ENCODE measurements at regions not wholly inside any gene's neighbourhood (a gene's known extent, or its start where the extent isn't known, plus 50 kb on each side); places are given as distances from the start of the nearest gene placed in this dataset.

DNA sequence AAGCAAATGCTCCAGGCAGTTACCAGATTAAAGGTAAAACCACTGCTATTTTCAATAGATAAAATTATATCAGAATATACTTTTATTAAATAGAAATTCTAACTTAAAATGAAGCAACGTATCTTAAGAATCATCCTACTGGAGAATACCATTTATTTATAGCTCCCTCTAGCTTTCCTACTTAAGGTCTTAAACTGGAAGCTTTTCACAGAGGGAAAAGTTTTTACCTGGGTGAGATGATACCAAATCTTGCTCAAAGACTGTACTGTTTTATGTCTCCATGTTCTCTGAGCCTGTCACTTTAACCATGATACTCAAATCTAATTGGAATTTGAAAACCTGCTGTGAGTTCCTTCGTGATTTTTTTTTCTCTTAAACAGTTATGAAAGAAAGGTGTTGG, 291.8 kb downstream of the AASDHPPT start:
- in situ Hi-C loops (cut with MboI; ENCODE audit: low sequenced_read_pairs in 4 of 4) (no loop called here), intact Hi-C loops (cut with DNase I; ENCODE audit: low total_unique reads) (no loop called here)
- ATAC-seq (no peak), DNase-seq (no peak)
- TF ChIP-seq, protein P1, sequence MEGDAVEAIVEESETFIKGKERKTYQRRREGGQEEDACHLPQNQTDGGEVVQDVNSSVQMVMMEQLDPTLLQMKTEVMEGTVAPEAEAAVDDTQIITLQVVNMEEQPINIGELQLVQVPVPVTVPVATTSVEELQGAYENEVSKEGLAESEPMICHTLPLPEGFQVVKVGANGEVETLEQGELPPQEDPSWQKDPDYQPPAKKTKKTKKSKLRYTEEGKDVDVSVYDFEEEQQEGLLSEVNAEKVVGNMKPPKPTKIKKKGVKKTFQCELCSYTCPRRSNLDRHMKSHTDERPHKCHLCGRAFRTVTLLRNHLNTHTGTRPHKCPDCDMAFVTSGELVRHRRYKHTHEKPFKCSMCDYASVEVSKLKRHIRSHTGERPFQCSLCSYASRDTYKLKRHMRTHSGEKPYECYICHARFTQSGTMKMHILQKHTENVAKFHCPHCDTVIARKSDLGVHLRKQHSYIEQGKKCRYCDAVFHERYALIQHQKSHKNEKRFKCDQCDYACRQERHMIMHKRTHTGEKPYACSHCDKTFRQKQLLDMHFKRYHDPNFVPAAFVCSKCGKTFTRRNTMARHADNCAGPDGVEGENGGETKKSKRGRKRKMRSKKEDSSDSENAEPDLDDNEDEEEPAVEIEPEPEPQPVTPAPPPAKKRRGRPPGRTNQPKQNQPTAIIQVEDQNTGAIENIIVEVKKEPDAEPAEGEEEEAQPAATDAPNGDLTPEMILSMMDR (IDR thresholded peaks at IDR 0.05 in 4 of 5, conservative IDR thresholded peaks at IDR 0.05 in 1 of 5): no peak
- no peak for TF ChIP-seq POLR2A (IDR thresholded peaks at IDR 0.05)
- Histone ChIP-seq H3K27ac (no peak overlapping the region), H3K4me1 (no peaks in the 10 kb centered on the region), H3K27me3 (no peaks in the 10 kb centered on the region), H3K36me3 (no peaks in the 10 kb centered on the region), H3K4me3 (no peak overlapping the region), H3K9me3 (no peaks in the 10 kb centered on the region)

DNA sequence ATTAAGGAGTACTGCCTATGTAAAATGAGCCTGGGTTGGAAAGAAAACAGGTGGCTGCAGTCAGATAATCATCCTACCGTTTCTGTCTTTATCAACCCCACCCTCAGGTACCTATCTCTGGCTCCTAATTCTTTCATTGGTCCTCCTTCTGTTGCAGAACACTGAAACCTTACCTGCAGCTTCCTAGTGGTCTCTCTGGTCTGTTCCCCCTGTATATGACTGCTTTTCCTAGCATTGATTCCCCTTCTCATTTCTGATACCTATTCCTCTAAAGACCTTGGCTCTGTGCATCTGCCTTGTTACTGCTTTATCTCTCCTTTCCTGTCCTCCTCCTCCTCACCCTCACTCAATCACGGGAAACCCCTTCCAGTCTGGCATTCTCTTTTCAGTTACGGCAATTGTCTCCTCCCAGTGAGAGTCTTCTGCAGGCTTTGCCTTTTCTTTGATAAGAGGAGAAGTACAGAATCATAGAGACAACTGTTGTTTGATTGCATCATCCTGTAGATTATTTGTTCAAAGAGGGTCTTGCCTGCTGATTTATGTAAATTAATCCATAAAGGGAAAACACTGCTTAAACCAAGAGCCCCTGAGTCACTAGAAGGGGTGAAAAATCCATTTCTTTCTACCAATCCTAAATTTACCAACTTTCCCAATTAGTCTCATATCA, 301.2 kb downstream of the AASDHPPT start:
- no peaks in the 10 kb centered on the region for H3K27me3 ChIP-seq
- intact Hi-C loops (cut with DNase I; ENCODE audit: low total_unique reads) (no loop called here), in situ Hi-C loops (cut with MboI; ENCODE audit: low sequenced_read_pairs in 4 of 4) (no loop called here)
- H3K9me3 ChIP-seq: no peaks in the 10 kb centered on the region
- no peak overlapping the region for H3K27ac ChIP-seq
- no peaks in the 10 kb centered on the region for H3K36me3 ChIP-seq
- TF ChIP-seq, protein P1 (IDR thresholded peaks at IDR 0.05 in 4 of 5, conservative IDR thresholded peaks at IDR 0.05 in 1 of 5): no peak
- TF ChIP-seq POLR2A (IDR thresholded peaks at IDR 0.05): no peak
- H3K4me3 ChIP-seq: no peak overlapping the region
- H3K4me1 ChIP-seq: no peaks in the 10 kb centered on the region
- no peak for DNase-seq
- no peak for ATAC-seq

DNA sequence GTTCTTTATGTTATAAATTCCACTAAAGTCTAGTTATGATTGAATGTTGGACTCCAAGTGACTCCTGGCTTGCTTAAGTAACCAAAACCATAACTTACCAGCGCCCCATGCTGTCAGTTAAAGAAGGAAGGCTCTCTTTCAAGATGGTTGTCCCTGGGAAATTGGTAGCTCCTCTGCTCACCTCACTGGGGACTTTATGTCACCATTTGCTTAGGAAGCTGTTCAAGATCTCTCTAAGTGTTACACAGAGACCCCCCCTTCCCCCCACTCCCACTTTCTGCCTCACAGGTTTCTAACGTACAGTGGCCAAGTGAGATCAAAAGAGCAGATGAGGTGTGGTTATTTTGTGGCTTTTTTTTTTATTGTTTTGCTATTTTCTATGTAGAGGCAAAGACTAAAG, 301.8 kb downstream of the AASDHPPT start:
- Histone ChIP-seq H3K27me3 (no peaks in the 10 kb centered on the region), H3K4me1 (no peaks in the 10 kb centered on the region), H3K9me3 (no peaks in the 10 kb centered on the region), H3K27ac (no peak overlapping the region), H3K4me3 (no peak overlapping the region), H3K36me3 (no peaks in the 10 kb centered on the region)
- no peak for DNase-seq
- in situ Hi-C loops (cut with MboI; ENCODE audit: low sequenced_read_pairs in 4 of 4): no loop called here
- intact Hi-C loops (cut with DNase I; ENCODE audit: low total_unique reads): no loop called here
- no peak for ATAC-seq
- TF ChIP-seq POLR2A (IDR thresholded peaks at IDR 0.05): no peak
- TF ChIP-seq, protein P1 (IDR thresholded peaks at IDR 0.05 in 4 of 5, conservative IDR thresholded peaks at IDR 0.05 in 1 of 5): no peak

DNA sequence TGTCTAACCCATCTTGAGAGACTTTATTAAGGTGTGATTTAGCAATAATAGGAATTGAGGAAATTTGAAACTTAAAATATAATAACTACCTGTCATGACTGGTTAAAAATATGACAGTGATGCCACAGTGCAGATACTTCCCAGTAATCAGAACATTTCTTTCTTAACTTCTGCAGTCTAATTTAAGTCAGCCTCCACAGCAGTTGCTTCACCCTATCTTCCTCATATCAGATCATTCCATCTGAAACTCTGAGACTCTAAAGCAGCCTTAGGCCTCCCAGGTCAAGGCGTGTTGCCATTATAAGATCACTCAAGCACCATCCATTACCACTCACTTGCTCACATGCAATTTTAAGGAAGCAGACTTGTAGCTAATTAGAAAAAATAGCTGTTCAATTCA, 302.2 kb downstream of the AASDHPPT start:
- Histone ChIP-seq H3K9me3 (no peaks in the 10 kb centered on the region), H3K27me3 (no peaks in the 10 kb centered on the region), H3K36me3 (no peaks in the 10 kb centered on the region), H3K4me3 (no peak overlapping the region), H3K27ac (no peak overlapping the region), H3K4me1 (no peaks in the 10 kb centered on the region)
- ATAC-seq (no peak), DNase-seq (no peak)
- TF ChIP-seq POLR2A (IDR thresholded peaks at IDR 0.05): no peak
- TF ChIP-seq, protein P1 (IDR thresholded peaks at IDR 0.05 in 4 of 5, conservative IDR thresholded peaks at IDR 0.05 in 1 of 5): no peak
- in situ Hi-C loops (cut with MboI; ENCODE audit: low sequenced_read_pairs in 4 of 4) (no loop called here), intact Hi-C loops (cut with DNase I; ENCODE audit: low total_unique reads) (no loop called here)

DNA sequence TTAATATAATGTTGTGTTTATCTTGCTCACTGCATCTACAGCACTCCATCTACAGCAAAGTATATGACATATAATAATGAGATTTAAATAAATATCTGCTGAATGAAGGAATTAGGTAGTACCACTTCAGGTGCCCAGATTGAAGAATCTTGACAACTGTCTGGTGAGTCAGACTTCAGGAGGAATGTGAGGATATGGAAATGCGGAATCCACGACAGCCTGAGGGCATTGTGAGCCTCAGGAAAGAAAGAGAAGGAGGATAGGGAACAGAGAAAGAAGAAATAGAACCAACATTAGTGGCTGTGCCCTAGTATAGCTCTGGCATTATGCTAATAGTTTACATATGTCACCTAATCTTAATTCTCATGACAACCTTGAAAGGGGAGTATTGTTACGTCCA, 304.4 kb downstream of the AASDHPPT start:
- no peaks in the 10 kb centered on the region for H3K9me3 ChIP-seq
- no peaks in the 10 kb centered on the region for H3K36me3 ChIP-seq
- TF ChIP-seq, protein P1 (IDR thresholded peaks at IDR 0.05 in 4 of 5, conservative IDR thresholded peaks at IDR 0.05 in 1 of 5): no peak
- TF ChIP-seq POLR2A (IDR thresholded peaks at IDR 0.05): no peak
- DNase-seq (no peak), ATAC-seq (no peak)
- no peak overlapping the region for H3K27ac ChIP-seq
- intact Hi-C loops (cut with DNase I; ENCODE audit: low total_unique reads) (no loop called here), in situ Hi-C loops (cut with MboI; ENCODE audit: low sequenced_read_pairs in 4 of 4) (no loop called here)
- no peak overlapping the region for H3K4me3 ChIP-seq
- H3K27me3 ChIP-seq: no peaks in the 10 kb centered on the region
- no peaks in the 10 kb centered on the region for H3K4me1 ChIP-seq
